Activated CD8-positive, alpha-beta memory T cell treated with anti-CD3 and anti-CD28 coated beads for 48 hours (primary cell): ENCODE measurements at regions not wholly inside any gene's neighbourhood (a gene's known extent, or its start where the extent isn't known, plus 50 kb on each side); places are given as distances from the start of the nearest gene placed in this dataset.

ENCODE experiments used
- DNase-seq, 3 experiments: peaks; one replicate each; pipeline ENCODE4 v3.0.0-alpha.2; 2020; ENCODE audit warnings: low read depth in 2 of 3, low spot score in 2 of 3

DNA sequence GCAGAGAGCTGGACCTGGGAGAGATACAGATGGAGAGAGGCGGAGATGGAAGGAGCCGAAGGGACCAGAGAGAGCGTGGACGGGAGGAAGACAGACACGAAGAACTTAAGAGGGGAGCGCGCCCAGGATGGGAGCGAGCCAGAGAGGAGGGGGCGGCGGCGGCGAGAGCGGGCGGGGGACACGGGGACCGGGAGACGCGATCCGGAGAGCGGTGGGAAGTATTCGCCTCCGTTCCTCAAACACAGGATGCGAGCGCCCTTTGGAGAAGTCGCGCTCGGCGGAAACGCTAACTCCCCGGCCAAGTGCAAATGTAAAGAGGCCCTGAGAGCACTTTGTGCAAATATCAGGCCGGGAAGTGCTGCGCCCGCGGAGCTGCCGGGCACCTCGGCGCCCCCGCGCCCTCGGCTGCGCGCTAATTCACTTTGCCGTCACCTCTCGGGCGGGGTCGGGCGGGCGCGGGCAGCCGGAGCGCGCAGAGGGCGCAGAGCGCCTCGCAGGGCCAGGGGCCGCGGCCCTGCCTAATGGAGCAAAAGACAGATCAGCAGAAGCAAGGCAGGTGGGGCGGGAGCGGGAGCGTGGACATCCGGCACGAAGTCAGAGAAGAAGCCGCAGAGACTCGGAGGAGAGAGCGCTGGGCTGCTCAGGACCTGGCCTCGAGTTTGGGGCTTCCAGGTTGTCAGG, 281.2 kb downstream of the RRAGC start:
- DNase-seq, result no peak

- no peak for DNase-seq
Measured at GRCh38 chr1:38577937-38578270, 281.7 kb downstream of the RRAGC start.

- DNase-seq, result no peak
Measured at GRCh38 chr1:38577385-38577784, 282.2 kb downstream of the RRAGC start.

DNA sequence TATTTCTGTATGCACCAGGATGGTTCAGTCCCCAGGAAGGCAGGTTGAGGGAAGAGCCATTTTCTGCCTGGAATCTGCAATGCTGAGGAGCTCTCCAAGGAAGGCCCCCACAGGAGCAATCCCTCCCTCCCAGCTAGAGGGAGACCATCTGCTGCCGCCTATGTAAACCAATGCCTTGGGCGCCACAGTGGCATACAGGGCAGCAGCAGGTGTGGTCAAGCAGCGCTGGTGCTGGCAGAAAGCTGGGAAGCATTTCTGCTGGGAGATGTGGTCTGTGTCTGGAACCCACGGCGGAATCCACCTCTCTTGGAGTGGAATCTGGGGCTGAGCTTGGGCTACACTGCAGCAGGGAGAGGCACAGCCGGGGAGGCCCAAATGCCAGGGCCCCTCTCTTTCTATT, 283.3 kb downstream of the RRAGC start:
- no peak for DNase-seq

DNA sequence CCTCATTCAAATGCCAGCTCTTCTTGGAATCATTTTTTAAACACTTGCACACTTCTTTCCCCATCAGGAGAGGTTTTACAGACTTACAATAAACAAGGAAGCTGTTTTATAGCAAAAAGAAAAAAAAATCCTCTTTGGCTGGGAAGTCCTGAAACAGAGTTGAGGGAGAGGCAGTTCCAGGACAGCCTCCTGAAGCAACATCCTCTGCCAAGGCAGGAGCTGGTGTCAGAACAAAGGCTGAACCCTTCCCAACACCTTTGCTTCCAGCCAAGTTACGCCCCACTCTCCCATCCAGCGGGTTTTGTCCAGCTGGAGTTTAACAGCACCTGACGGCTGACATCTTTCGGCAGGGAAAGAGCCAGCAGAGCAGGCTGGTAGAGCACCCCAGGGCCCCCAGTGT, 287.8 kb downstream of the RRAGC start:
- no peak for DNase-seq

- no peak for DNase-seq
Measured at GRCh38 chr1:38570657-38570975, 289.0 kb downstream of the RRAGC start.

DNA sequence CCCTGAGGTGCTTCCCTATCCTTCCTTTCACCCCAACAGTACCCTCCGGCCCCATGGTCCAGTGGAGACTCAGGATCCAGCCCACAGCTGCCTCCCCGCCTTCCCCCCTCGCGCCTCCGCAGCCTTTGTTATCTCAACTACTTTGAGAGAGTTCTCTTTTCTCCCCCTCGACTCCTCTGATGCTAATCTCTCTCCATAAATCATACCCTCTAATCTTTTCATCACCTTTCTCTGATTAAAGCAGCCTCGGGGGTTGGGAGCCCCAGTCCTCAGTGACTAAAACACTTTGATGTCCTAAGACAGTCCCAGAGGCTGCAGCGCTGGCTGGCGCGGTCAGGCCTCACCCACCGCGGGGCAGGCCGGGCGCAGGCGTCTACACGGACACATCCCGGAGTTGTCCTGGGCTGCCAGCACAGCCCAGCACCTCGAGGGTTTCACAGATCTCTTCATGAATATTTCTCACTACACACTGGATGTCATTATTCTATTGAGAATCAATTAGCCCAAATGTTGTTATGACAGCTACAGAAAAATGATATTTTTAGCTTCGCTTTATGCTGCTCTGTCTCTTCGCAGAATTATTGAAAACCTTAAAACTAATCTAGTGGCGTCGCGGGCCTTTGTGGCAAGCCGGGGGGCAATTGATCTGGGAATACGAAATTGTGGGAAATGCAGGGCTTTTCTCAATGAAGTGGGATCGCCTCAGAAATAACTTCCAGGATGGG, 289.5 kb downstream of the RRAGC start:
- no peak for DNase-seq

- no peak for DNase-seq
Measured at GRCh38 chr1:38568061-38568857, 291.3 kb downstream of the RRAGC start.

DNA sequence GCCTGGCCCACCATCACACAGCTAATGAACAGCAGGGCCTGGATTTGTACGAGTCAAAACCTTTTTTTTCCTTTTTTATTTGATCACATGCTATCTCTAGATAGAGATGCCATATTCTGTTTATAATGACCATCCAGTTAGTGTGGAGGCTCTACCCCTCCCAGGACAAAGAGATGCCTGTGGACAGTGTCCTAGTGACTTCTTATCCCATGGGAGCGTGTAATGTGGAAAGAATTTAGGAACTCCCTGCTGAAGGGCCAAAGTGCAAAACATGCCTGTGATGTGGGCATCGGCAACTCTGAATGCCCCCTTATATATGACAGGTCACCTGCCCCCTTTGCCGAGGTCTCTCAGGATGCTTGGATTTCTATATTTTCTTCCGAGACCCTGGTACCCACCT, 292.2 kb downstream of the RRAGC start:
- no peak for DNase-seq

GRCh38 chr1:38565020-38565491, 294.5 kb downstream of the RRAGC start:
- DNase-seq, result no peak

- DNase-seq, result no peak
Measured at GRCh38 chr1:38563942-38564735, 295.4 kb downstream of the RRAGC start.

GRCh38 chr1:38561725-38562124, 297.8 kb downstream of the RRAGC start:
- no peak for DNase-seq

DNA sequence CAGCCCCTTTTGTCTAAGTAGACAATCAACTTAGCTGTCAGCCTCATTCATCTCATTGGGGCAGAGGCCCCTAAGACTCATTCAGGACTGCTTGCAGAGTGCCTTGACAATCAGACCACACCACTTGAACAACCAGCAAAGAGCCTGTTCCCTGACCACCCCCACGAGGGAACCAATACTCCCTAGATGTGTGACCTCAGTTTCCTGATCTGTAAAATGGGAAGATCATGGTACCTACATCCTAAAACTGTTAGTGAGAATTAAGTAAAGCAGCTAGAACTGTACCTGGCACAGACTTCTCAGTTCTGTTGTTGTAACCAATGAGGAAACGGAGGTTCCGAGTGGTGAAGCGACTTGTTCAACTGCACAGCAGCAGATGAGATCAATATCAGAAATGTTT, 298.5 kb downstream of the RRAGC start:
- no peak for DNase-seq

DNA sequence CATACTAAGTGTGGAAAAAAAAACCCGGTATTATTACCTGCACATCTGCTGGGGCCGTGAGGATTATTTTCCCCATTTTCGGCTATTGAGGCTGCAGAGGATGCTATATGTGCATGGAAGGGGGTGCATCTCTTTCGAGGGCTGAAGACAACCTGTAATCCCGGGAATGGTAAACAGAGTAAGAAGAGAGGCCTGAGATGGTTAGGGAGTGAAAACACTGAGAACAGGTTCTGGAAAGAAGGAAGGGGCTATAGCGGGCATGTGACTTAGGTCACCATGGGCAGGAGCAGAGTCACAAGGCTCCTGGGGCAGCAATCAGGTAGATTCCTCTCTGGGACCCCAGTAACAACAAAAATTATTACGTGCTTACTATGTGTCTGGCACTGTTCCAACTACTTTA, 299.1 kb downstream of the RRAGC start:
- no peak for DNase-seq

DNA sequence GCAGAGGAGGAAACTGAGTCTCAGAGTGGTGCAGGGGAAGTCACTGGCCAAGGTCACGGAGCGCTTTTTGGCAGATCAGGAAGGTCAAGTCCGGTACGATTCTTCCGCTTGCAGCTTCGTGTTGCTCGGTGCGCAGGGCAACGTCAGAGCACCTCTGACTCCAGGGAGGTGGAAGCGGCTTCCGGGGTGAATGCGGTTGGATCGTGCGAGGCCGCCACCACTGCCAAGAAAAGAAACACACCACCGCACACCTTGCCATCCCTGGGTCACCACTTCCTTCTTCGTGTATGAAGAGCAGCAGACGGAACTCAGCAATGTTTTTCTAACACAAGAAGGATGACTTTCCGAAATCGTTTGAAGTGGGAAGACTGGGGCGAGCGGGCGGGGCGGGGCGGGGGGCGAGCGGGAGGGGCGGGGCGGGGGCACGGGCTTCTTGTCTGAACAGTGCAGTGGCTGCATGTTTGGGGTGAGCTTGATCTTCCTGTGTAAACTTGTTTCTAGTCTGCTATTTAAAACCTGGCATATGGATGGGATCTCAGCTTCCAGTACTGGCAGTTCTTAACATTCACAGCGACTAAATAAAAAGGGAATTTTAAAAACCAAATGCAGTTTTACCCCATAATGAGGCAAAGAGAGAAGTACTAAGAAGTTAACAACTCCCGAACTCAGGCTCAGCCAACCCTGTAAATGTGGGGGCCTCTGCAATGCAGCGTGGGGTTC, 300.0 kb downstream of the RRAGC start:
- peak; percentile 28 to 65 (median 57) for DNase-seq

GRCh38 chr1:38558500-38559445, 300.8 kb downstream of the RRAGC start:
- DNase-seq, result no peak

DNA sequence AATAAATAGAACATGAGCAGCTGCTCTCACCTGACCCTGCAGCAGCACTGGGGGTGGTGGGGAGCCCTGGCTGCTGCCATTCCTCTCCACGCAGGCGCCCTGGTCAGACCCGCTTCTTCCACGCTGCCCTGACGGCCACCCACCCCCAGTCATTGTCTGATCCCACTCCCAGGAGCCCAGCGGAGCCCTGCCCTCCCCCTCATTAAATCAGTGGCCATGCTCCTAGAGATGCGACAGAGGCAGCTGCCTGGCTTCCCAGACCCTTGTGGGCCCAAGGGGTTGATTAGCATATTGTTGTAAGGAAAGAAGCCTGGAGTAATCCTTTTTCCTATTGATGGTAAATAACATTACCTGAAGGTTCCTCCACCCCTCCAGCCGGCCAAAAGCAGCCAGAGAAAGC, 301.5 kb downstream of the RRAGC start:
- no peak for DNase-seq

- DNase-seq, result no peak
Measured at GRCh38 chr1:38555594-38555993, 304.0 kb downstream of the RRAGC start.

DNA sequence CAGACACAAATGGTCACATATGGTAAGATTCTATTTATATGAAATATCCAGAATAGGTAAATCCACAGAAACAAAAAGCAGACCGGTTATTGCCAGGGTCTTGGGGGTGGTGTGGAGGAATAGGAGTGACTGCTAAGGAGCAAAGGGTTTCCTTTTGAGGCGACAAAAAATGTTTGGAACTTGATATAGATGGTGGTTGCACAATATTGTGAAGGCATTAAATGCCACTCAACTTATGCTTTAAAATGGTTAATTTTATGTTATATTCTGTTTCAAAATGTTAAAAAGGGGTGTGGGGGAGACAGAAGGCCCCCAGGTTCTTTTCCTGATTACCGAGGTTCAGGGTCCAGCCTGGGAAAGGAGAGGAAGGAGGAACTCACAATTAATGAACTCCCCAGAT, 304.4 kb downstream of the RRAGC start:
- DNase-seq, result no peak
